Iris pigment epithelial cell (primary cell): ENCODE measurements at regions not wholly inside any gene's neighbourhood (a gene's known extent, or its start where the extent isn't known, plus 50 kb on each side); places are given as distances from the start of the nearest gene placed in this dataset.
"Not testable (repeated sequence)": the region's sequence is repeated elsewhere in the genome, so short reads cannot be mapped to it uniquely, and the experiment has no call there.

Source experiments
- DNase-seq: peaks from one replicate; pipeline ENCODE4 v3.0.0-alpha.2; 2011; ENCODE audit warnings: low read depth

DNA sequence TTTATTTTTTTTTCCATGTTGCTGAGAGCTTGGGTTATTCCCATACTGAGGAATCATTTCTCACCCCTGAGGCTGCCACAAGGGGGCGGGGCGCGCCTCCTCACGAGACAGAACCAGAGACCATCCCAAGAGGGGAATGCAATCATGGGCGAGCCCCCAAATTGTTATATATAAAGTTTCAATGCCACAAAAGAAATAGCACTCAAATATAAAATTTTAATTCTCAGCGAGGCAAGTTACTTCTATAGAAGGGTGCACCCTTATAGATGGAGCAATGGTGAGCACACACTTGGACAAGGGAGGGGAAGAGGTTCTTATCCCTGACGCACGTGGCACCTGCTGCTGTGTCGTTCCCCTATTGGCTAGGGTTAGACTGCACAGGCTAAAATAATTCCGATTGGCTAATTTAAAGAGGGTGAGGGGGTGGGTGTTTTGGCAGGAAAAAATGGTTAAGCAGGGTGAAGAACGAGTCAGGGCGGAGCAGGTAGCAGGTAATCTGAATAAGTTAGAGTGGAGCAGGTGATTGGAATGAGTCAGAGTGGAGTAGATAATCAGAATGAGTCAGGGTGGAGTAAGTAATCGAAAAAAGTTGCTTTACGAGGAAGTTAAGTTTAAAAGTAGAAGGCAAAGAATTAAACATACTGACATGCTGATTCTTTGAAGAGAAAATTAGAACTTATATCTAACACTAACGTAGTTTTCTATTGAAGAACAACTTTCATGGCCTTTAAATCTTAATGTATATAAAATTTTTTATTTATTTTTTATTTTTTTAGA, 177.5 kb downstream of the MTCL1 start:
- DNase-seq = no peak

DNA sequence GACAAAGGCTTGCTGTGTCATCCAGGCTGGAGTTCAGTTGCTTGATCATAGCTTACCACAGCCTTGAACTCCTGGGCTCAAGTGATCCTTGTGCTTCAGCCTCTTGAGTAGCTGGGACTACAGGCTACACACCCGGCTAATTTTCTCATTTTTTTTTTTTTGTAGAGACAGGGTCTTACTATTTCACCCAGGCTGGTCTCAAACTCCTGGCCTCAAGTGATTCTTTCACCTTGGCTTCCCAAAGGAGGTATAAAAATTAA, 178.0 kb downstream of the MTCL1 start:
- DNase-seq = no peak

- not testable (repeated sequence) for DNase-seq
Measured at GRCh38 chr18:8887877-8888276, 182.5 kb downstream of the MTCL1 start.

DNA sequence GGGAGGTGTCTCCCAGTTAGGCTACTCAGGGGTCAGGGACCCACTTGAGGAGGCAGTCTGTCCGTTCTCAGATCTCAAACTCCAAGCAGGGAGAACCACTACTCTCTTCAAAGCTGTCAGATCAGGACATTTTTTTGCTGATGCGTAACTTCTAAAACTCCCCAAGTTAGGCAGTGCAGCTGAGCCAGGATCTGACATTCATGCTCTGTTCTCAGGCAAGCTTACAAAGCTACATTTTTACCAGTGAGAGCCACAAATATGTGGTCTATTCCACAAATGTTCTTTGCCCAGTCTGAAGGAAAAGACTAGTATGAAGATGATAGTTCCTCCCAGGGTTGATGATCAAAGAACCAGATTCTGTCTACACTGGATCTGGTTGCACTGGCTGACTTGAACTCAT, 184.1 kb downstream of the MTCL1 start:
- peak; percentile 78 for DNase-seq

GRCh38 chr18:8890503-8890902, 185.1 kb downstream of the MTCL1 start:
- not testable (repeated sequence) for DNase-seq

- DNase-seq = peak; percentile 95
Measured at GRCh38 chr18:8890957-8891464, 185.7 kb downstream of the MTCL1 start.

GRCh38 chr18:8893221-8893620, 187.9 kb downstream of the MTCL1 start:
- DNase-seq = no peak

- no peak for DNase-seq
Measured at GRCh38 chr18:8893628-8894231, 188.4 kb downstream of the MTCL1 start.

GRCh38 chr18:8894823-8895222, 189.5 kb downstream of the MTCL1 start:
- no peak for DNase-seq

DNA sequence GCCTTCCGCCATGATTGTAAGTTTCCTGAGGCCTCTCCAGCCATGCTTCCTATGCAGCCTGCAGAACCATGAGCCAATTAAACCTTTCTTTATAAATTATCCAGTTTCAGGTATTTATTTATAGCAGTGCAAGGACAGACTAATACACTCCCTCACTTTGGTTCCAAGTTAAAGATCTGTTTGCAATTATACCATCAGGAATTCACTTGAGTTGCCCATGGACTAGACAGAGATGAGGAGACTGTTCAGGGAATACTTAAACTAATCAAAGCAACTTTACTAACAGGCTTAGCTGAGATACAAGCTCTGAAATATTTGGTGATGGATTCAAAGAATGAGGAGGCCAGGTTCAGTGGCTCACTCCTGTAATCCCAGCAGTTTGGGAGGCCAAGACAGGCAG, 190.0 kb downstream of the MTCL1 start:
- no peak for DNase-seq

DNA sequence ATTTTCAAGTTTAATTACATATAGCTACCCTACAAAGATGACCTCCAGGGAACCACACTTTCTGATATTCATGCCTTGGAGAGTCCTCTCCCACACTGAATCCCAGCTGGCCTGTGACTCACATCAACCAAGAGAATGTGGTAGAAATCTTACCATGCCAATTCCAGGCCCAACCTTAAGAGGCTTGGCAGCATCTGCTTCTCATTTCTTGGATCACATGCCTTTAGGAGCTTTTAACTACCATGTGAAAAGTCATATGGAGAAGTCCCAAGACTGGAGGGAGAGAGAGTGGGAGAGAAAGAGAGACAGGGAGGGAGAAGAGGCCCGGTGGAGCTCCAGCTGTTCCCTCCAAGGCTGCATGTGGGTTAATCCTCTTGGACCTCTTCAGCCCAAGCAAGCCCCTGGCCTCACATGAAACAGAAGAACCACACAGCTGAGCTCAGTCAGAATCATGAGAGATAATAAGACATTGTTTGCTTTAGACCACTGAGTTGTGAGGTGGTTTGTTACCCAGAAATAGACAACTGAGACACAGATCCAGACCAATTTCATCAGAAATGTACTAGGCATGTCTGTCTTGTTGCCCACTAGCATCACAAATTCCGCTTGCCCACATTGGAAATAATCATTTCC, 190.7 kb downstream of the MTCL1 start:
- DNase-seq = peak; percentile 67

GRCh38 chr18:8899000-8899399, 193.6 kb downstream of the MTCL1 start:
- no peak for DNase-seq

- DNase-seq = no peak
Measured at GRCh38 chr18:8900552-8900951, 195.2 kb downstream of the MTCL1 start.

DNA sequence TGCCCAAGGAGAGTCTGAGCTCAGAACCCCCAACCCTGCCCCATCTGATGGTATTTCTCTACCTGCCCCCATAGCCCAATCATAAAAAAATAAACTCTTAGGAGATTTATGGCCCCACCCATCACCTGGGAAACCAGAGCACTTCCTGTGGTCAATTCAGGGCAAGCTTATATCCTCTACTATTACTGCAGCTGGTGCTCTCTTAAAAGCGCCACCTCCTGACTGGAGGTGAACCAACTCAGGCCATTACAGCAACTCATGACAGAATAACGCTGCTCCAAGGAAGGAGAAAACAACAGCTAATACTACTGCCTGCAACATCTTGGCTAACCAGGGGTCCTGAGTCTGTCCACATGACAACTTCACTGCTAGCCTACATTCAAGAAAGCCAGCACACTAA, 195.7 kb downstream of the MTCL1 start:
- DNase-seq = no peak

DNA sequence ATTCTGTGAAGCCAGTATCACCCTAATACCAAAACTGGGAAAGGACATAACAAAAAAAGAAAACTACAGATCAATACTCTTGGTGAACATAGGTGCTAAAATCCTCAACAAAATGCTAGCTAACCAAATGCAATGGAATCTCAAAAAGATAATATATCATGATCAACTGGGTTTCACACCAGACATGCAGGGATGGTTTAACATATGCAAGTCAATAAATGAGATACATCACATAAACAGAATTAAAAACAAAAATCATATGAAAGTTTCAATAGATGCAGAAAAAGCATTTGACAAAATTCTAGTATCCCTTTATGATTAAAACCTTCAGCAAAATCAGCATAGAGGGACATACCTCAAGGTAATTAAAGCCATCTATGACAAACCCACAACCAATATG, 198.2 kb upstream of the NDUFV2 start:
- no peak for DNase-seq

DNA sequence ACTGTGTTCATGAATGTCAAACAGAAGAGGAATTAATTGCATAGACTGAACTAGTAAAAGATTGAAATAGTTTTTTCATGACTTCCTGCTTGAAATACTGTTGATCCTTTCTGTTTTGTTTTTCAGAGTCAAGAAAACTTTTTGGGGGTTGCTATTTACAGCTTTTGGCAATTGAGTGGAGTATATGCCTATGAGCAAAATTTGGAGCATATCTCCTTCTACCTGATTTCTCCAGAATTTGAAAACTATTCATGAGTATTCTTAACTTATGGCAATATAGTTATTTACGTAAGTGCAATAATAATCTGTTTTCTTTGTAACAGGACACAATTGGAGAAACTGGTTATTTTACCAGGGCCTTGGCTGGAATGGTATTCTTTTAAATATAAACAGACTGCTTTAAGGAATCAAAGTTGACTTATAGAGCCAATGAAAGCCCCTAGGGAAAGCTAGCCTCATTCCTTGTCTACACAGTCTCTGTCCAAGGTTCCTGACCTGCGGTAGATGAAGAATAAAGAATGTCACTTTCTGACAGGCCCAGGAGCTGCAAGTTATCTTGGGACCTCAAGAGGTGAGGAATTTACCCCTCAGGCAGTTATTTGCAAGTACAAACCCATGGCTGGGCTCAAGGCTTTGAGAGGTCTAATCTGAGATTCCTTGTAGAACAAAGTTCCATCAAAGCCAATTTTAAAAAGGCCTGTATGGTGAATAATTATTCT, 193.5 kb upstream of the NDUFV2 start:
- no peak for DNase-seq

DNA sequence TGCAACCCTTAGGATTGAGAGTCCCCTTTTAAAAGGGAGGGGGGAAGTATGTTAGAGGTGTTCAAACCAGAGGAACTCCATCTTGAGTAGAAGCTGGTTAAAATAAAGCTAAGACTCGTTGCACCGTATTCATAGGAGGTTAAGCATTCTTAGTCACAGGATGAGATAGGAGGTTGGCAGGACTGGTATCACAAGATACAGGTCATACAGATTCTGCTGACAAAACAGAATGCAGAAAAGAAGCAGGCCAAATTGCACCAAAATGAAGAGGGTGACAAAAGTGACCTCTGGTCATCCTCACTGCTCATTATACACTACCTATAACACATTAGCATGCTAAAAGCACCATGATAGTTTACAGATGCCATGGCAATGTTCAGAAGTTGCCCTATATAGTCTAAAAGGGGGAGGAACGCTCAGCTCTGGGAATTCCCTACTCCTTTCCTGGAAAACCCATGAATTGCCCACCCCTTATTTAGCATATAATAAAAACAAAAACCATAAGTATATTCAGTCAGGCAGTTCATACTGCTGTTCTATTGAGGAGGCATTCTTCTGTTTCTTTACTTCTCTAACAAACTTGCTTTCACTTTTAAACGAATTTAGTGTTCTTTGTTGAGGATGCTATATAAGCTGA, 192.2 kb upstream of the NDUFV2 start:
- DNase-seq = no peak

DNA sequence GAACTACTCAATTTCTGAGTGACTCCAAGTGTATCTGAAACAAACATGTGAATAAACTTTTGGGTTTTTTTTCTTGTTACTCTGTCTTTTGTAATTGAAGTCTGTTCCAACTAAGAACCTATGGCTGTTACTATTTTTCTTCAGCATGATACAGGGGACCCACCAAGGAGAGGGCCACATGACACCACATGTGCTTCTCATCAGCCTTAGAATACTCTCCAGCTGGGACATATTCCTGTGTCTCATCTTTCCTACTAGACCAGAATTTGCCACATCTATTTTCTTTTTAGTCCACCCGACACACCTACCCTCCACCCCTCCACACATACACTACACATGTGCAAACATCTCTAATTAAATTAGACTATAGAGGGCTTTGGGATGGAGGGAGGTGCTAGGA, 191.7 kb upstream of the NDUFV2 start:
- no peak for DNase-seq

DNA sequence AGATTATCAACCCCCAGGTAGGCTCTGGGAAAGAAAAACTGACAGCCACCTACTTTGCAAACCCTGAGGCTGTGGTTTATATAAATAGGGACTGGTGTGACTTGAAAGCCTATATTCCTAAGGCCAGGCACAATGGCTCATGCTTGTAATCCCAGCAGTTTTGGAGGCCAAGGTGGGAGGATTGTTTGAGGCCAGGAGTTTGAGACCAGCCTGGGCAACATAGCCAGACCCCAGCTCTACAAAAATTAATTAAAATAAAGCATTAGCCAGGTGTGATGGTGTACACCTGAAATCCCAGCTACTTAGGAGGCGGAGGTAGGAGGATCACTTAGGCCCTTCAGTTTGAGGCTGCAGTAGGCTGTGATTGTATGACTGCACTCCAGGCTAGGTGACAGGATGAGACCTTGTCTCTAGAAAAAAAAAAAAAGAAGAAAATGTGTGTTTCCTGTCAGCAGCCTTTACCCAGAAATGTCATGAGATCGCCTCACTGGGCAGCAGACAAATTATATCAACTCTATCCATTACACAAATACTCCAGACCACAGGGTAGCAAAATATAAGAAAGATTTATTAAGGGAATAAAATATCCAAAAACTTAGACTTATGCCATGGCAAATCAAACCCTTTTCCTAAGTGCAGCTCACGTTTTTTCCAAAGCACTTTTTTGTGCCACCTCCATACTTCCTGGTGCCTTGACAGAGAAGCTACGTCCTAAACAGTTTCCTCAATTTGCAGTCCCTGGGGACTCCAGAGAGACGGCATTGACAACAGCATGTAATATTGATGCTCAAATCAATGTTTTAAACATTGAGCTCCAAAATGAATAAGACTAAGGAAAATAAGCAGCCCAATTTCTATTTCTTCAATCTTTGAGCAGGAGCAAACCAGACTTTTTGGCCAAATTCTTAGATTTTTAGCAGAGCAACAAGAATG, 190.8 kb upstream of the NDUFV2 start:
- DNase-seq = no peak

DNA sequence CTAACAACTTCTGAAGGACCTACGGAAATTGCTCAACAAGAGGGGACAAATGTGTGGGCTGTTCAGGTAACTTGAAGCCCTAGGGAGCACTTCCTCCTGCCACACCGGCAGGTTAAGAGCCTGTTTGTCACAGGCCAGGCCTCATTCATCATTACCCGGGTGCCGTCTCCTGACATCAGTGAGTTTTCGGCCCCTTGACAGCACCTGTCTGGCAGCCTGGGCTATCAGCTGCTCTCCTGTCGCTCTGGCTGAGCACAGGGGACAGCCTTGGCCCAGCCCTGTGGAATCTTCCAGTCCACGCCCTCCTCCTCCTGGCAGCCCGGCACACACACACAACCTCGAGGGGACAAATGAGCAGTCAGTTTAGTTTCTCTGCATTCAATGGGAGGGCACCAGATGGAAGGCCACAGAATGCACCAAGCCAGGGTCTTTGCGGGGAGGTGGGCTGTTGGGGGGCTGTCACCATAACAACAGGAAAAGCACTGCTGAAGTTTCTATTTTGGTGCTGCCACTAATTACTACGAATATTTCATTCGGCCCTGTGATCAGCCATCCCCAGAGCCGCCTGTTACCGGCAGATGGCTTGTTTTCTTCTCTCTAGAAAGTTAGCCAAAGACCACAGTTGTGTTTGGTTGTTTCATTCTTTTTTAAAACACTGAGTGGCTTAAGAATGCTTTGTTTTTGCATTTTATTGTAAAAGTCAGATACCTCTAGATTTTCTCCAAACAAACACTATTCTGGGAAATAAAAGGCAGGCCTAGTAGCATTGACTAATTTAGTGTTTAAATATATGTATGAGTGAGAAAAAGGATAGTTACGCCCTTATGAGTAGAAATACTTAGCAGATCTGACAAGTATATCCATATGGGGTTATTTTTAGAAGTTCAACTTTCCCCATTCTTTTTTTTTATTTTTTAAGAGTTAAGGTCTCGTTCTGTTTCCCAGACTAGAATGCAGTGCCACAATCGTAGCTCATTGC, 189.9 kb upstream of the NDUFV2 start:
- DNase-seq = no peak
